ENCODE measurements at regions not wholly inside any gene's neighbourhood (a gene's known extent, or its start where the extent isn't known, plus 50 kb on each side); places are given as distances from the start of the nearest gene placed in this dataset.

- H3K27me3 Mint-ChIP-seq, result peaks cover 22% of the 10 kb centered on the region
Observed at GRCh38 chr2:198285216-198285615, 480.8 kb downstream of the PLCL1 start.

GRCh38 chr2:198283146-198283545, 478.8 kb downstream of the PLCL1 start:
- no peak for TF ChIP-seq CTCF (IDR thresholded peaks at IDR 0.05)
- H3K36me3 Mint-ChIP-seq (ENCODE audit: low read depth), result no peaks in the 10 kb centered on the region
- CTCF ChIA-PET, result no interaction called here

More at GRCh38 chr2:198285216-198285615, 480.8 kb downstream of the PLCL1 start:
- no peaks in the 10 kb centered on the region for H3K4me1 Mint-ChIP-seq (ENCODE audit: low read depth)
- ChIA-PET CTCF (interaction anchor here (1.2 to 1.7 kb wide), 2 partner anchors 11 to 158 kb away, joined by 3 to 9 read pairs; no protein-coding TSS in a partner anchor), POLR2A (no interaction called here)
- TF ChIP-seq CTCF (IDR thresholded peaks at IDR 0.05), result no peak
- H3K36me3 Mint-ChIP-seq (ENCODE audit: low read depth), result no peaks in the 10 kb centered on the region
- no peak for DNase-seq
- intact Hi-C loops (cut with micrococcal nuclease), result no loop called here
- H3K4me3 Mint-ChIP-seq, result no peak overlapping the region
- no peaks in the 10 kb centered on the region for H3K9me3 Mint-ChIP-seq
- H3K27ac Mint-ChIP-seq, result no peak overlapping the region
- ATAC-seq, result no peak

GRCh38 chr2:198282061-198282460, 477.7 kb downstream of the PLCL1 start:
- Mint-ChIP-seq H3K36me3 (ENCODE audit: low read depth) (no peaks in the 10 kb centered on the region), H3K4me1 (ENCODE audit: low read depth) (no peaks in the 10 kb centered on the region), H3K27ac (no peak overlapping the region), H3K9me3 (no peaks in the 10 kb centered on the region), H3K27me3 (peaks cover 20% of the 10 kb centered on the region), H3K4me3 (no peak overlapping the region)
- TF ChIP-seq CTCF (IDR thresholded peaks at IDR 0.05), result no peak
- intact Hi-C loops (cut with micrococcal nuclease), result no loop called here
- ChIA-PET CTCF (interaction anchor here (1.5 kb wide), 1 partner anchor 15 kb away, joined by 4 read pairs; no protein-coding TSS in a partner anchor), POLR2A (no interaction called here)
- DNase-seq, result no peak
- no peak for ATAC-seq

More at GRCh38 chr2:198283146-198283545, 478.8 kb downstream of the PLCL1 start:
- no peak overlapping the region for H3K4me3 Mint-ChIP-seq
- H3K27ac Mint-ChIP-seq, result no peak overlapping the region
- POLR2A ChIA-PET, result no interaction called here
- intact Hi-C loops (cut with micrococcal nuclease), result no loop called here
- ATAC-seq, result no peak
- H3K9me3 Mint-ChIP-seq, result no peaks in the 10 kb centered on the region
- peaks cover 22% of the 10 kb centered on the region for H3K27me3 Mint-ChIP-seq
- no peaks in the 10 kb centered on the region for H3K4me1 Mint-ChIP-seq (ENCODE audit: low read depth)
- no peak for DNase-seq

- H3K27ac Mint-ChIP-seq, result no peak overlapping the region
- ChIA-PET CTCF (interaction anchor here (2.2 kb wide), 1 partner anchor 17 kb away, joined by 9 read pairs; no protein-coding TSS in a partner anchor), POLR2A (no interaction called here)
- intact Hi-C loops (cut with micrococcal nuclease), result no loop called here
- H3K9me3 Mint-ChIP-seq, result no peaks in the 10 kb centered on the region
- no peak overlapping the region for H3K4me3 Mint-ChIP-seq
- H3K4me1 Mint-ChIP-seq (ENCODE audit: low read depth), result no peaks in the 10 kb centered on the region
- no peak for DNase-seq
- TF ChIP-seq CTCF (IDR thresholded peaks at IDR 0.05), result no peak
- no peaks in the 10 kb centered on the region for H3K36me3 Mint-ChIP-seq (ENCODE audit: low read depth)
- peaks cover 20% of the 10 kb centered on the region for H3K27me3 Mint-ChIP-seq
- ATAC-seq, result no peak
Observed at GRCh38 chr2:198280145-198280544, 475.8 kb downstream of the PLCL1 start.

- no peak overlapping the region for H3K4me3 Mint-ChIP-seq
- intact Hi-C loops (cut with micrococcal nuclease), result no loop called here
- POLR2A ChIA-PET, result no interaction called here
- ATAC-seq (no peak), DNase-seq (no peak)
- TF ChIP-seq CTCF (IDR thresholded peaks at IDR 0.05), result no peak
- no peak overlapping the region for H3K27ac Mint-ChIP-seq
- peaks cover 19% of the 10 kb centered on the region for H3K27me3 Mint-ChIP-seq
- CTCF ChIA-PET, result interaction anchor here (2.2 kb wide), 1 partner anchor 18 kb away, joined by 9 read pairs; no protein-coding TSS in a partner anchor
- H3K4me1 Mint-ChIP-seq (ENCODE audit: low read depth), result no peaks in the 10 kb centered on the region
- no peaks in the 10 kb centered on the region for H3K9me3 Mint-ChIP-seq
- H3K36me3 Mint-ChIP-seq (ENCODE audit: low read depth), result no peaks in the 10 kb centered on the region
Observed at GRCh38 chr2:198279026-198279425, 474.6 kb downstream of the PLCL1 start.

All from activated CD8-positive, alpha-beta T cell treated with anti-CD3 and anti-CD28 coated beads for 36 hours (primary cell).